H9 (cell line): ENCODE measurements at regions not wholly inside any gene's neighbourhood (a gene's known extent, or its start where the extent isn't known, plus 50 kb on each side); places are given as distances from the start of the nearest gene placed in this dataset.

Experiments used
- DNase-seq: peaks from one replicate; pipeline ENCODE4 v3.0.0-alpha.2; 2017
- H2AFZ ChIP-seq: one replicate; pipeline ENCODE4 v1.6.1; 2013; ENCODE audit warnings: mild to moderate bottlenecking, low read length, control low read depth, moderate library complexity
- H2AK5ac ChIP-seq: 2 replicates; pipeline ENCODE4 v1.6.1; 2013; ENCODE audit warnings: low read length, control low read depth, mixed read lengths; ENCODE audit not compliant: insufficient read length
- H2BK120ac ChIP-seq: one replicate; pipeline ENCODE4 v1.6.1; 2013; ENCODE audit warnings: low read depth, mild to moderate bottlenecking, low read length, control low read depth, inconsistent platforms; ENCODE audit not compliant: poor library complexity, severe bottlenecking
- H2BK12ac ChIP-seq: 2 replicates; pipeline ENCODE4 v1.6.1; 2013; ENCODE audit warnings: low read length, control low read depth, mixed read lengths, low read depth; ENCODE audit not compliant: insufficient read length
- H2BK15ac ChIP-seq: 2 replicates; pipeline ENCODE4 v1.6.1; 2013; ENCODE audit warnings: low read depth, low read length, control low read depth
- H2BK20ac ChIP-seq: one replicate; pipeline ENCODE4 v1.6.1; 2013; ENCODE audit warnings: low read depth, mild to moderate bottlenecking, low read length, control low read depth, inconsistent platforms; ENCODE audit not compliant: poor library complexity, severe bottlenecking
- H2BK5ac ChIP-seq: 2 replicates; pipeline ENCODE4 v1.6.1; 2013; ENCODE audit warnings: low read length, control low read depth, mixed read lengths; ENCODE audit not compliant: insufficient read length
- H3K14ac ChIP-seq: 2 replicates; pipeline ENCODE4 v1.6.1; 2013; ENCODE audit warnings: low read length, control low read depth; ENCODE audit not compliant: insufficient read depth
- H3K18ac ChIP-seq: 2 replicates; pipeline ENCODE4 v1.6.1; 2013; ENCODE audit warnings: low read depth, mild to moderate bottlenecking, mixed read lengths, low read length, control low read depth; ENCODE audit not compliant: insufficient read length
- H3K23ac ChIP-seq: 2 replicates; pipeline ENCODE4 v1.6.1; 2013; ENCODE audit warnings: low read length, control low read depth, mixed read lengths, low read depth; ENCODE audit not compliant: insufficient read length
- H3K23me2 ChIP-seq: 2 replicates; pipeline ENCODE4 v1.6.1; 2013; ENCODE audit warnings: low read depth, mild to moderate bottlenecking, mixed read lengths, low read length, control low read depth; ENCODE audit not compliant: insufficient read length, poor library complexity, severe bottlenecking
- H3K27ac ChIP-seq: 2 replicates; pipeline ENCODE4 v1.5.1; 2013; ENCODE audit warnings: low read length, control low read depth, mixed read lengths, low read depth; ENCODE audit not compliant: insufficient read length
- H3K27me3 ChIP-seq: 2 replicates; pipeline ENCODE4 v1.6.1; 2013; ENCODE audit warnings: low read length, control low read depth, inconsistent platforms; ENCODE audit not compliant: insufficient read depth
- H3K4ac ChIP-seq: 2 replicates; pipeline ENCODE4 v1.6.1; 2013; ENCODE audit warnings: low read depth, mild to moderate bottlenecking, control low read depth, inconsistent platforms, low read length, moderate library complexity
- H3K4me1 ChIP-seq: 2 replicates; pipeline ENCODE4 v1.6.1; 2013; ENCODE audit warnings: low read length, control low read depth, inconsistent platforms; ENCODE audit not compliant: insufficient read depth
- H3K4me2 ChIP-seq: 2 replicates; pipeline ENCODE4 v1.6.1; 2013; ENCODE audit warnings: low read length, control low read depth, mixed read lengths; ENCODE audit not compliant: insufficient read length, insufficient read depth
- H3K56ac ChIP-seq: 2 replicates; pipeline ENCODE4 v1.6.1; 2013; ENCODE audit warnings: low read depth, mild to moderate bottlenecking, mixed read lengths, low read length, control low read depth; ENCODE audit not compliant: insufficient read length
- H3K79me1 ChIP-seq: 2 replicates; pipeline ENCODE4 v1.6.1; 2013; ENCODE audit warnings: low read depth, mild to moderate bottlenecking, moderate library complexity, low read length, control low read depth, inconsistent platforms; ENCODE audit not compliant: insufficient read depth, poor library complexity, severe bottlenecking
- H3K79me2 ChIP-seq: 2 replicates; pipeline ENCODE4 v1.6.1; 2013; ENCODE audit warnings: low read length, control low read depth, inconsistent platforms; ENCODE audit not compliant: insufficient read depth
- H3K9ac ChIP-seq: 2 replicates; pipeline ENCODE4 v1.6.1; 2013; ENCODE audit warnings: low read length, control low read depth, mixed read lengths; ENCODE audit not compliant: insufficient read length; ENCODE audit errors: extremely low read depth
- H3K9me3 ChIP-seq: one replicate; pipeline ENCODE4 v1.6.1; 2013; ENCODE audit warnings: low read depth, low read length, inconsistent platforms; ENCODE audit not compliant: control insufficient read depth
- H3T11ph ChIP-seq: one replicate; pipeline ENCODE4 v1.6.1; 2013; ENCODE audit warnings: mild to moderate bottlenecking, low read length, control low read depth, inconsistent platforms
- H4K20me1 ChIP-seq: one replicate; pipeline ENCODE4 v1.6.1; 2013; ENCODE audit not compliant: control insufficient read depth, insufficient read length, insufficient read depth
- H4K5ac ChIP-seq: 2 replicates; pipeline ENCODE4 v1.6.1; 2013; ENCODE audit warnings: low read depth, mild to moderate bottlenecking, mixed read lengths, low read length, control low read depth; ENCODE audit not compliant: insufficient read length
- H4K8ac ChIP-seq: replicated peaks from 2 replicates; pipeline ENCODE4 v1.6.1; 2013; ENCODE audit warnings: low read length, control low read depth, mixed read lengths, low read depth; ENCODE audit not compliant: insufficient read length
- H4K91ac ChIP-seq: 2 replicates; pipeline ENCODE4 v1.6.1; 2013; ENCODE audit warnings: low read depth, mild to moderate bottlenecking, moderate library complexity, mixed read lengths, low read length, control low read depth; ENCODE audit not compliant: insufficient read length
- H3K27ac Mint-ChIP-seq, 3 experiments: 2 replicates in 2 of 3; 3 replicates in 1 of 3; pipeline ENCODE4 v1.8.0; 2020 to 2021; ENCODE audit warnings: mixed read lengths in 3 of 3, mild to moderate bottlenecking in 1 of 3, moderate library complexity in 1 of 3
- H3K27me3 Mint-ChIP-seq: 2 replicates; pipeline ENCODE4 v1.8.0; 2021; ENCODE audit warnings: low read depth, mild to moderate bottlenecking, moderate library complexity, mixed read lengths
- H3K36me3 Mint-ChIP-seq, 3 experiments: 2 replicates in 2 of 3; 3 replicates in 1 of 3; pipeline ENCODE4 v1.8.0; 2020 to 2021; ENCODE audit warnings: low read depth in 3 of 3, mixed read lengths in 3 of 3; ENCODE audit not compliant: insufficient read depth in 1 of 3
- H3K4me1 Mint-ChIP-seq, 2 experiments: 2 replicates each; pipeline ENCODE4 v1.8.0; 2020; ENCODE audit warnings: mixed read lengths in 2 of 2
- H3K4me3 Mint-ChIP-seq, 2 experiments: 2 replicates in 1 of 2; 3 replicates in 1 of 2; pipeline ENCODE4 v1.8.0; 2020 to 2021; ENCODE audit warnings: mild to moderate bottlenecking in 2 of 2, mixed read lengths in 2 of 2, moderate library complexity in 1 of 2
- H3K9me3 Mint-ChIP-seq, 2 experiments: 2 replicates in 1 of 2; 3 replicates in 1 of 2; pipeline ENCODE4 v1.8.0; 2020; ENCODE audit warnings: mild to moderate bottlenecking in 2 of 2, mixed read lengths in 2 of 2, moderate library complexity in 1 of 2
- CTCF ChIP-seq: fragments of 200-600 bp; sonication (generic); conservative IDR thresholded peaks from 3 replicates; pipeline ENCODE4 v1.8.0; 2021; ENCODE audit warnings: antibody characterized with exemption, mild to moderate bottlenecking
- WGBS: extraction: QIAGEN DNeasy Blood & Tissue Kit; methylation state at CpG from one replicate; pipeline ENCODE4 v1.1.7; 2013; ENCODE audit warnings: missing lambda C conversion rate, low lambda C conversion rate, mixed read lengths; ENCODE audit not compliant: insufficient read length; ENCODE audit errors: extremely low coverage; 5-methylcytosine and 5-hydroxymethylcytosine counted together

- Mint-ChIP-seq H3K36me3 (no peaks in the 10 kb centered on the region; a peak in 1 of 7 replicates), H3K4me1 (peaks cover 4 to 8% of the 10 kb centered on the region in 2 experiments), H3K4me3 (no peak overlapping the region), H3K27me3 (no peaks in the 10 kb centered on the region; the same call in none of the 2 replicates), H3K9me3 (no peaks in the 10 kb centered on the region), H3K27ac (no peak overlapping the region)
- Histone ChIP-seq H3K79me1 (no peaks in the 10 kb centered on the region), H3K23me2 (no peaks in the 10 kb centered on the region), H3K18ac (no peak overlapping the region), H3K4me2 (no peak overlapping the region), H3K9me3 (no peaks in the 10 kb centered on the region), H3K9ac (no peak overlapping the region), H3K4ac (no peak overlapping the region), H3K27me3 (no peaks in the 10 kb centered on the region), H2BK120ac (no peak overlapping the region), H2AK5ac (no peak overlapping the region), H4K8ac (no peak overlapping the region), H3K27ac (no peak overlapping the region), H3K23ac (no peak overlapping the region), H3K79me2 (no peaks in the 10 kb centered on the region), H2BK5ac (no peak overlapping the region), H2BK12ac (no peak overlapping the region), H2AFZ (no peak overlapping the region), H4K5ac (no peak overlapping the region), H3K56ac (no peak overlapping the region), H3T11ph (no peak overlapping the region), H2BK15ac (no peak overlapping the region), H4K20me1 (no peaks in the 10 kb centered on the region), H4K91ac (no peak overlapping the region), H3K4me1 (no peaks in the 10 kb centered on the region), H3K14ac (no peak overlapping the region), H2BK20ac (no peak overlapping the region)
- TF ChIP-seq CTCF = no peak
- no CpG with 5 or more reads among the region's 2 CpGs for WGBS
- no peak for DNase-seq
Observed at GRCh38 chr1:208369045-208369444, 124.9 kb upstream of the PLXNA2 start.
